ENCODE measurements at regions not wholly inside any gene's neighbourhood (a gene's known extent, or its start where the extent isn't known, plus 50 kb on each side); places are given as distances from the start of the nearest gene placed in this dataset.

DNA sequence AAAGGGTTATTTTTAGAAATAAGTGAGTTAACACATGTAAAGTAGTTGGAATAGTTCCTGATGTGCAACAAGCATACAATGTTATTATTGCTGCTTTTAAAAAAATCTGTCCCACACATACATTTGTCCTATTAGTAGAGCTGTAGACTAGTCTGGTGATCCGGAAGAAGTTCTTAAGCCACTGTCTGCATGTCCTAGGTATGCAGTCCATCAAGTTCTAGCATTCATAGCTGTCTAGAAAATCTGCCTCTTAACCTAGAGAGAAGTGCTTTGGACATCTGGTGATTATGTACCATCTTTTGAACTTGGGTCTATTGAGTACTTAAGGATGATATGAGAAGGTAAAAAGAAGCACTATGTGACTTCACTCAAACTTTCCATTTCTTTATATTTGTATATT, 439.9 kb upstream of the NAALADL2 start:
- no peak for TF ChIP-seq EZH2 (IDR thresholded peaks at IDR 0.05)
- no peak for TF ChIP-seq POLR2AphosphoS5 (IDR thresholded peaks at IDR 0.05; ENCODE audit: borderline replicate concordance, low read depth, low read length)

All from SK-N-MC (cell line).